Neural cell (in vitro differentiated cells): ENCODE measurements at regions not wholly inside any gene's neighbourhood (a gene's known extent, or its start where the extent isn't known, plus 50 kb on each side); places are given as distances from the start of the nearest gene placed in this dataset.

Source experiments
- CTCF ChIP-seq: fragments of 450-650 bp; IDR thresholded peaks from 2 replicates; pipeline ENCODE4 v1.5.1; 2014; ENCODE audit warnings: antibody characterized with exemption, mild to moderate bottlenecking, moderate library complexity; ENCODE audit not compliant: poor library complexity, severe bottlenecking
- EP300 ChIP-seq: fragments of 450-650 bp; conservative IDR thresholded peaks from 2 replicates; pipeline ENCODE4 v1.6.1; 2014; ENCODE audit warnings: antibody characterized with exemption, mild to moderate bottlenecking, moderate library complexity; ENCODE audit not compliant: poor library complexity, severe bottlenecking
- EZH2 ChIP-seq: fragments of 200-600, 300-800 bp; shearing (Covaris generic), sonication (generic); IDR thresholded peaks from 2 replicates; pipeline ENCODE4 v1.6.1; 2014; ENCODE audit warnings: antibody characterized with exemption, low read length, borderline replicate concordance, mild to moderate bottlenecking; ENCODE audit not compliant: insufficient read depth, poor library complexity, severe bottlenecking
- MXI1 ChIP-seq: fragments of 450-650 bp; conservative IDR thresholded peaks from 2 replicates; pipeline ENCODE4 v1.6.1; 2014; ENCODE audit warnings: antibody characterized with exemption, mild to moderate bottlenecking; ENCODE audit not compliant: poor library complexity, severe bottlenecking
- POLR2AphosphoS5 ChIP-seq: IDR thresholded peaks from 2 replicates; pipeline ENCODE4 v1.6.1; 2012
- RAD21 ChIP-seq: fragments of 450-650 bp; conservative IDR thresholded peaks from 2 replicates; pipeline ENCODE4 v1.6.1; 2014; ENCODE audit warnings: antibody characterized with exemption, mild to moderate bottlenecking, moderate library complexity
- REST ChIP-seq: IDR thresholded peaks from 2 replicates; pipeline ENCODE4 v1.6.1; 2012; ENCODE audit warnings: borderline replicate concordance
- SMC3 ChIP-seq: fragments of 450-650 bp; conservative IDR thresholded peaks from 2 replicates; pipeline ENCODE4 v1.6.1; 2014; ENCODE audit warnings: antibody characterized with exemption, mild to moderate bottlenecking, moderate library complexity; ENCODE audit not compliant: poor library complexity
- TAF1 ChIP-seq: IDR thresholded peaks from 2 replicates; pipeline ENCODE4 v1.6.1; 2012; ENCODE audit warnings: low read depth

- TF ChIP-seq EP300 (no peak), REST (no peak), CTCF (no peak), SMC3 (no peak), MXI1 (no peak), EZH2 (no peak), RAD21 (no peak), POLR2AphosphoS5 (no peak), TAF1 (no peak)
Observed at GRCh38 chr9:2285416-2286332, 270.5 kb downstream of the SMARCA2 start.
